NCI-H446 treated with DMSO at 0.1 percent for 48 hours (cell line): ENCODE measurements at regions not wholly inside any gene's neighbourhood (a gene's known extent, or its start where the extent isn't known, plus 50 kb on each side); places are given as distances from the start of the nearest gene placed in this dataset.
"Not testable (repeated sequence)": the region's sequence is repeated elsewhere in the genome, so short reads cannot be mapped to it uniquely, and the experiment has no call there.

ENCODE experiments used
- DNase-seq: peaks from one replicate; lab custom pipeline; 2025; lab: John Stamatoyannopoulos, UW

DNA sequence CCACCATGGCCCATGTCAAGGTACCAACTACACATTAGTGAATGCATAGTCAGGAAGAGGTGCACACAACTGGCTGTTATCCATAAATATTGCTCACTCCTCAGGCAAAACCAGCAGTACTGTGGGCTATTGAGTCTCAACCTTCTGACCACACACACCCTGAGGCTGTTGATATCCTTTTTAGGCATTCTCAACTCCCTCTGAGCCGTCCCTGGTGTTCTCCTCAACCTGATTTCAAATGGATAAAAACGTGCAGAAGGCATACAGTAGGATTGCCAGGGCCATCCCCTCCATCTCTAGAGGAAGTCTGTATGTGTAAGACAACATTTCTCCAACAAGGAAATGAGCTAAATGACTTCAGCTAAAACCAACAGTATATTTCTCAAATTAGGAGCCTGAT lies 98.7 kb upstream of the KLHL13 start:
- no peak for DNase-seq

DNA sequence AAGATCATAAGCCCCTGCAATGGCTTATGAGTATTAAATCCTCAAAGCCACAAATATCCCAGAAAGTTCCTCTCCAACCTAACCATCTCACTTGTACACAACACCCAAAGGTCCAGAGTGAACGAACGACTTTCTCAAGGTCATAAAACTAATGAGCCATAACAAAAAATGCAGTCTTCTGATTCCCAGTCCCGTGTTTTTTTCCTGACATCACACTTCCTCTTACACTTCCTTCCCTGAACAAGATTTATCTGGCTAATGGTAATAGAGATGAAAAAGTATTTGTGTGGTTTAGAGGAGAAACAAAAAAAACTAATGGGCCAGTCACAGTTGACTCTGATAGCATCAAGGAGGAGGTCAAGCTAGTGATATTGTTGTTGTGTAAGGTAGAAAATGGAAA lies 99.5 kb upstream of the KLHL13 start:
- DNase-seq: no peak

DNA sequence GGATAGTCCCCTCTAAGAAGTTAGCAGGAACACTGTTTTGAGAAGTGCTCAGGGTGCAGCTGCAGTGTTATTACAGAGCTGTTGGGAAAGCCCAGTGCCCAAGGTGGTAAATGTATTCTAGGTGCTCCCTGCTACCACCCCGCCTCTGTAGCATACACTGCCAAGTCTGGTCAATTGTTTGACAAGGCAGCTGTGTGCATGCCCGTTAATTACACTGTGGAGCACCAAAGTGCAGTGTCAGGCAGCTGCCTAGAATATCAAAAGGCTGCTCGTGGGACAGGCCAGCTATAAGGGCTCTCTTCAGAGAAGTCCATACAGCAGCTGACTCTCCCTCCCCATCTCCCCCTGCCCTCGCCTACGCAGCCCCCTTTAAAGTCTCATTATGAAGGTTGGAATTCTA lies 99.9 kb upstream of the KLHL13 start:
- no peak for DNase-seq

DNA sequence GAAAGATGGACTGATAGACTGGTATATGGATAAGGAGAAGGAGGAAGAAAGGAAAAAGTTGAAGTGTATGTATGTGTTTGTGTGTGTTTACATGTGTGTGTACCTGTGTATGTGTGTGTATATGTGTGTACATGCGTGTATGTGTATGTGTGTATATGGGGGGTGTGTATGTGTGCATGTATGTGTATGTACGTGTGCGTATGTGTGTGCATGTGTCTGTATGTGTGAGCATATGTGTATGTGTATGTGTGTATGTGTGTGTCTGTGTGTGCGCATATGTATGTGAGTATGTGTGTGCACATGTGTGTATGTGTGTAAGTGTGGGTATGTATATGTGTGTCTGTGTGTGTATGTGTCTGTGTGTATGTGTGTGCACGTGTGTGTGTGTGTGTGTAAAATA lies 101.5 kb upstream of the KLHL13 start:
- DNase-seq: no peak

DNA sequence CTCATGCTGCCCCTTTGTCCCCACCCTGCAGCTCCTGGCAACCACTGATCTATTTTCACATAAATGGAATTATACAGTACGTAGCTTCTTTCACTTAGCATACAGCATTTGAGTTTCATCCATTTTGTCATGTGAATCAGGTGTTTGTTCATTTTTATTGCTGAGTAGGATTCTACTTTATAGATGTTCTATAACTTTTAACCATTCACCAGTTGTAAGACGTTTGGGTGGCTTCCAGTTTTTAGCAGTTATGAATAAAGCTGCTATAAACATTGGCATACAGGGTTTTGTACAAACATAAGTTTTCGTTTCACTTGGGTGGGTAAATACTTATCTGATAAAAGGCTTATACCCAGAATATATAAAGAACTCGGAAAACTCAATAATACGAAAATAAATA lies 102.3 kb upstream of the KLHL13 start:
- DNase-seq: no peak

DNA sequence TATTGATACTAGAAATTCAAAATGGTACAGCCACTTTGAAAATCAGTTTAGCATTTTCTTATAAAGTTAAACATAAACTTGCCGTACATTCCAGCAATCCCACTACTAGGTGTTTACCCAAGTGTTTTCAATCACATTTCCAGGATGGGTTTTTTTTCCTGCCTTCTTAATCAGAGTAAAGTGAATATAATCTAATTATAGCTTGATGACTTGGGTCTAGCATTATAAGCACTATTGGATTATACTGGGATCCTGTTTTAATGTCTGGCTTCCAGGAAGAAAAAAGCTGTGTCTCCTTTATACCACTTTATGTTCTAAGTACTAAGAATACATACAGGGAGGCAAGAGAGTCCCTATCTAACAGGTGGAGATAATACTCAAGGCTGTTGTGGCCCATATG lies 103.3 kb upstream of the KLHL13 start:
- DNase-seq: no peak

DNA sequence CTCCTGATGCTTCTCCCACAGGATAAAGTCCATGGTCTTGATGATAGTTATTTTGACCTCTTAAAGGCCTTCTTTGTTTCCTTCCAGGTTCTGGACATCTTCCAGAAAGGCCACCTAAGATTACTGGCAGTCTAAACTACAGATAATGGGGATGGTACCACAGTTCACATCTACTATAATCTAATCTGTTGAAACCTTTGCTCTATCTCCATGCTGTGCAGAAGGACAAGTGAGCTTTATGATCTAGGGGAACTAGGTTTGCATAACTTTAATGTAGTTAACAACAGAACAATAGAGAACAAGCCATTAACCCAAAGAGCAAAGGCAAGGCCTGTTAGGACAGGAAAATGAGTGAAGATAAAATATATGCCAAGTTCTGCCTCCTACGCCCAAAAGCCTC lies 103.9 kb upstream of the KLHL13 start:
- DNase-seq: no peak

DNA sequence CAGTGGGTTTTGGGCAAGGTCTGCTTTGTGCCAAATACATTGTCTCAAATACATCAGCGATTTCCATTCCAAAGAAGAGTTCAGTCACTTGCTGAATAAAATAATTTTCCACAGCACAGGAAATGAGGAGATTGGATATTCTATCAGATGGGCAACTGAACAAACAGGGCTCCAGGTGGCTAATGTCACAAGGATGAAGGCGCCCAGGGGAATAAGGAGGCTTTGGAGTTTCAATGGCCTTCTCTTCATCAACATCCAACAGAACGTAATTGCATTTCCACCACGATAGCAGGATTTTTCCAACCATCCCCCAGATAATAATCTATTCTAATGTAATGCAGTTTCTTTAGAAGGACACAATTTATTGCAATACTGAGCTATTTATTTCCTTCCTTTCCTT lies 104.7 kb upstream of the KLHL13 start:
- no peak for DNase-seq

DNA sequence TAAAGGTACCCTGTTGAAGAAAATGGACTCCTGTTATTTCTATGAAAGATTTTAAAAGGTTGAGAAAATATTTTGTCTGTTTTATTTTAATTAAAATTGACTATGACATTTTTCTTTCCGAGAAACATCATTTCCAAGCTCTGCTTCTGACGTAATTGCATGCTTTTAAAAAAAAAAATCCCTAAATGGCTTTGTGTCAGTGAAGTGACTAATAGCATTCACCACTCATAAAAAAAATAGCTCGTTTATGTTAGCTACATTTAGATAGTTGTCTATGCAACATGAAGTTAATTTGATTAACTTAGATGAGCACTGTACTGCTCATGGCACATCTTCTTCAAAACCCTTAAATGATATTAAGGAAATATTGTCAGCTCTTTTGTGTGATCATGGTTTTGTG lies 105.1 kb upstream of the KLHL13 start:
- DNase-seq: no peak

DNA sequence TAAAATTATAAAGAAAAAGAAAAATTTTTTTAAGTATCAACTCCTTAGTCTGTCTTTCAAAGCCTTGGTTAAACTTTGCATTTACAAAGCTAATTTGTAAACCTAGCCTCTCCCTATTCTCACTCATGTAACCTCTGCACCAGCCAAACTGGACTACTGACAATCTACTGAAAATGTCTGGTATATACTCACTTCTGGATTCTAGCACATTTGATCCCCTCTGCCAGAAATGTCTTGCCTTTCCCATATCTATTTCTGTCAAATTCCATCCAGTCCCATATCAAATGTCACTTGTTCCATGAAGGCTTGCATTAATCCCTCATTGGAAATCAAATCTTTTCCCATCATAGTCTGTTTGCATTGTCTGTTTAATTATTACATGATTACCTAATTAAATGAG lies 105.8 kb upstream of the KLHL13 start:
- DNase-seq: no peak

DNA sequence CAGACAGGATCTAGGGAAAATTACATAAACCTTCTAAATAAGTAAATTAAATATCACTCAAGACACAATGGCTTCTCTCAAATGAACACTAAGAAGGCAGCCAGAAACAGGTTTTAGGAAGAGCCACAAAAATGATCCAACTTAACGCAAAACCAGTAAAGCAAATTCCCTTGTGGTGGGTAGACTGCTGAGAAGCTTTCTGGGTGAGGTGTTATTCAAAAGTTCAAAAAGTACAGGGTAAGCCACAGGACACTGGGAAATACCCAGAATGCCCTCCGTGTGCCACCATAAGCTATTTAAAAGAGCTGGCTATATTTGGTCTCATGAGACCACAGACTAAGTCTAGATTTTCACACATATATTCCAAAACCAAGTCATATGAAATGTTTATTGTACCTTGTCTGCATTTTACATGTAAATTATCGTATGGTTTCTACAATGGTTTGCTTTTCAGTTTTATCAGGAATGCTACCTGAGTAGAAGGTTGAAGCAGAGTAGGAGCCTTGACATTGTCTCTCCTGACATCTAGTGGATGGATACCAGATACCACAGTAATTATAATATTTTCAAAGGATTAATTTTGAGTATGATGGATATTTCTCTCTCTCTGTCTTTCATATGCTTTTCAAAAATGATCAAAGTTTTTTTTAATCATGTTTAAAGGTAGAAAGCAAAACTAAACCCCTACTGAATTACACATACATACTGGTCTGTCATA lies 109.3 kb upstream of the KLHL13 start:
- DNase-seq: no peak

DNA sequence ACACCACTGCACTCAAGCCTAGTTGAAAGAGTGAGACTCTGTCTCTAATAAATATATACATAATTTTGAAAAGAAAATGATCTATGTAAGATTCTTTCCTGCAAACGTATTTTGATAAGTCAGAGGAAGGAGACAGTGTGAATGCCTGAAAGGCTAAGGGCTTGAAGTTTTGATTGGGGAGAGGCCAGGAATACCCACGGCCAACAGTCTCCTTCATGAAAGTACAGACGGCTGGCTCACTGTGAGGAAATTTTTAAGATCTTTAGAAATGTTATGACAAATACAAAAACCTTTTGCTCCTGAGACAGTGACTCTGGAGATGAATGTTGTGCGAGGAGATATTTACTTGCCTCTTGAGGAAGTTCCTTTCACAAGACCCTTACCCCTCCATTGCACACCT lies 111.4 kb upstream of the KLHL13 start:
- no peak for DNase-seq

DNA sequence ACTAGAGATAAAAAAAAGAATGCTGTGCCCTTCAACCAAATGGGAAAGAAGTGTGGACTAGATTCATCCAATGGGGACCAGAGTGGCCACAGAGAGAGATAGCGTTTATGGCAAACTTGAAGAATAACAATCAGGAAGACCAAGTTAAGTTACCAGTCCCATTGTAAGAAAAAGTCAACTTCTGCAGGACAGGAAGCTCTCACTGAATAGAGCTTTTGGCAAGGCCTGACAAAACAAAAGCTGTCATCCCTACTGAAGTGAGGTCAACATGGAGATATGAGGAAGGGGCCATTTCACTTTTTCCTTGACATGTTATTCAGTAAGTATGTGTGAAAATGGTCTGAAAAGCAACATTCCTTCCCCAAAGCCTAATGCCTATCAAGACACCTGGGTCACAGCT lies 111.8 kb upstream of the KLHL13 start:
- DNase-seq: no peak

DNA sequence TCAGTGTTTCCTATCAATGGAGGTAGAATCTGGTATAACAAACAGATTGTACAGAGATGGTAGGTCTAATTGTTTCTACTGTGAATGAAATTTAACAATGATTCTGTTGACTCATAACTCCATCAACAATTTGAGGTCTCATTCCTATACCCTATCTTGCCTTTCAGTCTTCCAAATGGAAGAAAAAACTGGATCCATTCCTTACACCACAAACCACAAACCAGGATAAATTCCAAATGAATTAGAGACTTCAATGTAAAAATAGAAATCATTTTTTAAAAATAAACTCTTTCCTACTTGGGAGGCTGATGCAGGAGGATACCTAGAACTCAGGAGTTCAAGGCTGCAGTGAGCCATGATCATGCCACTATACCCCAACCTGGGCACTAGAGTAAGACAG lies 114.4 kb upstream of the WDR44 start:
- DNase-seq: no peak

DNA sequence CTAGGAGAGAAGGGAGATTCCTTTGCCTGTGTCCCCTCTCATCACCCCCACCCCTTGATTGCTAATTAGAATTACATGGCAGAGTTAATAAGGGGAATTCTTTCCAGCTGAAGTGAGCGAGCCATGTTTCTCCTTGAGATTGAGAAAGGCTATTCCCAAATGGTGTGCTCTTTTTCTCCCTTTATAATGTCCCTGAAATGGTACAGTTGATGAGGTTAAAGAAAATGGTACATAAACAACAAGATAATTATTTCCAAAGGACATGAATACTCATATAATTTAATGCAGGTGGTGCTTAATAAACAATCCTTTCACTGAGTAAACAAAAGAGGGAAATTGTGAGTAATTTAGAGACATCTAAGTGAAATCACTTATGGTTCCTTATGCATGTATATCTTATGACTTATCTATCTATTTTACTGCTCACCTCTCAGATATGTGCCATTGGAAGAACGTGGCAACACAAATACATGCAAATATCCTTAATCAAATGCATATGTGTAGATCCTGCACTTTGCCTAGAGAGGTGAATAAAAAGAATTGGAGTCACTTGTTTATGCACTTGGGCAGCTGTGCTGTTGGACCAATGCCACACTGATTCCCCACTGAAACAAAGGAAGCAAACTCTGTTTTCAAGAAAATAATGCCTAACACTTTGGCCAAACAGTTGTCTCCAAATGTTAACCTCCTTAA lies 106.6 kb upstream of the WDR44 start:
- DNase-seq: no peak

DNA sequence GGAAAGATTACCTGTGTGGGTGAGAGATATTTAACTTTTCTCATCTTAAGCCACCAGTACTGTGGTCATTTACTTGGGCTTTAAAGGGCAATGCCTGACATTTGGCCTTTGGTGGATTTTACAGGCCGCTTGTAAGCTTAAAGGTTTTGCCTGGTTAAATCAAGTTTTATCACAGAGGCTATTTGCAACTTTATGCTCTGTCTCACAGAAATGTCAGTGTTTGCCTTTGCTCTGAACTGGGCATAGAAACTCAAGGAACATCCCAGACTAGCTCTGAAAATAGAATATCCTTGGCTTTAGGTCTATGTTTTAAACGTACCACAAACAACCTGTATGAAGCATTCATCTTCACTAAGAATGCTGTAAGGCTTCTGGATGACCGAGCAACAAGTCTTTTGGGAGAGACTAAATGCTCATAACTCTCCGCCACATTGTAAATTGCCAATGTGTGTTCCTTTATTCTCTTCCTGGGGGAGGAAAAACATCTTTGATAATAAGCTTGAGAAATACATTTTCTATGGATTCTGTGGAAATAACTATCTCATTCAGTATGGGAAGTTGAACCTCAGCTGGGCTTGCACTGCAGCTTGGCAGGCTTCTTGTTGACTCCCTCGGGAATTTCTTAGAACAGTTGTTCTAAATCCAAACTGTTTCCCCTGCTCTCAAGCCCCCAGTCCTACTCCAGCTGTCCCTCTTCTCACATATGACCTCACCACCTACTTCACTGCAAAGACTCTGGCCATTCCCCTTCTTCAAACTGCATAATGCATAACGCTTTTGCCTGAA lies 105.8 kb upstream of the WDR44 start:
- DNase-seq: peak; percentile 55

DNA sequence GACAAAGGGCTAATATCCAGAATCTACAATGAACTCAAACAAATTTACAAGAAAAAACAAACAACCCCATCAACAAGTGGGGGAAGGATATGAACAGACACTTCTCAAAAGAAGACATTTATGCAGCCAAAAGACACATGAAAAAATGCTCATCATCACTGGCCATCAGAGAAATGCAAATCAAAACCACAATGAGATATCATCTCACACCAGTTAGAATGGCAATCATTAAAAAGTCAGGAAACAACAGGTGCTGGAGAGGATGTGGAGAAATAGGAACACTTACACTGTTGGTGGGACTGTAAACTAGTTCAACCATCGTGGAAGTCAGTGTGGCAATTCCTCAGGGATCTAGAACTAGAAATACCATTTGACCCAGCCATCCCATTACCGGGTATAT lies 98.9 kb upstream of the WDR44 start:
- DNase-seq: not testable (repeated sequence)

DNA sequence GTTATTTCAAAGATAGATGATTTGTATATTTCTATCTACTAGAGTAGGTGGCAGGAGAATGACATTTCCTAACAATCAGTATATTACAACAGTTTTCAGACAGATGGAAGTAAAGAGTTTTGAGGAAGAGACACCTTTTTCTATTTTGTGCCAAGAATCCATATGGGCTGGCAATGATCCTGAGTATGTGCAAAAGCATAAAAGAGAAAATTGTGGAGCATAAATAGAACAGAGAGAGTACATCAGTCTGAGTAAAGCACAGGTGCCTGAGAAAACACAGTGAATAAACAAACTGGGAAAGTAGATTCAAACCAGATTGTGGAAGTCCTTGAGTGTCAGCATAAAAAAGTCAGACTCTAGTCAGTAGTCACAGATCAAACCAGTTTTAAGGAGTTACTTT lies 96.8 kb upstream of the WDR44 start:
- peak; percentile 3 for DNase-seq

DNA sequence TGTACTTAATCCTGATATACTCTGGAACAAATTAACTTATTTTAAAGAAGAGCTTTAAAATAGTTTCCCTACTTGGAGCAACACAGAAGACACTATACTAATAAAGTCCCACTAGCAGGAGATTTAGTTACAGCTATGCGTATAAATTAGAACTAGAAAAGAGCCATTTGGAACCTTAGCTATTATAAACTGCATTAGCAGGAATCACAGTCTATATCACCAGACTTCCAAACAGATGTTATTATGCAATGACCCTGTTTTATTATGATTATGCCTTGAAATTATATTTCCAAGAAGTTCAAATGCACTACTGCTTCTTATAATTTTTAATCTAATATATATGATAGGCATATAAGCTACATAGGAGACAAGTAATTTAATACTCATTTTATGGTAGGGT lies 95.5 kb upstream of the WDR44 start:
- DNase-seq: no peak

DNA sequence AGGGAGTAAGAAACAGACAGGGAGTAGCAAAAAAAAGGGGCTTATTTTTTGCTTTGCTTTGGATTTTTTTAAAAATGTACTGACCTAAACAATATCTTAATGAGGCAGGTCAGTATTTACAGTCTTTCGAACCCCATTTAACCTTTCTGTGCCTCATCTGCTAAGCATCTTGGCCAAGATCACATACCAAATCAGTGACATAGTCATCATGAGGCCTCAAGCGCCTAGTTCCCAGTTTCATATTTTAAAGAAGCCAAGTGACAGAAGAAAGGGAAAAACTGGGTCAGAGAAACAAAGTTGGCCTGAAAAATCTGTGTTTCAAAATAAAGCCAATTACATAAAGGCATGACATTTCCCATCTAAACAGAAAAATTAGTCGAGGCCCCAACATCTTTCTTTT lies 94.6 kb upstream of the WDR44 start:
- DNase-seq: no peak

DNA sequence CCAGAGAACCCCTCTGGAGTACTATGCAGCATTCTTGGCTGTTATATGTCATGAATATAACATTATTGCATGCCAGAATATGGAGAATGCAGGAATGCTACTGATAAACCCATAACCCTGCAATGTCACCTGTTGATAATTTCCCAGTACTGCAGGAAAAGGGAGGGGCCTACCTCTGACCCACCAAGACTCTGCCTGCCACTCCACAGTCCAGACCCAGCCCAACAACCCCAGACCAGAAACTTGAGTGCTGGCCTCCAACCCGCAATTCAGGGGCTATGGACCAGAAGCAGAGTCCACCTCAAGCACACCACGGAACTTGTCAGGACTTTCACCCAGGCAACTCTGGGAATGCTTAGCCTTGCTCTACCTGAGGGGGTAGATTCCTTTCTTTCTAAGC lies 92.9 kb upstream of the WDR44 start:
- no peak for DNase-seq

DNA sequence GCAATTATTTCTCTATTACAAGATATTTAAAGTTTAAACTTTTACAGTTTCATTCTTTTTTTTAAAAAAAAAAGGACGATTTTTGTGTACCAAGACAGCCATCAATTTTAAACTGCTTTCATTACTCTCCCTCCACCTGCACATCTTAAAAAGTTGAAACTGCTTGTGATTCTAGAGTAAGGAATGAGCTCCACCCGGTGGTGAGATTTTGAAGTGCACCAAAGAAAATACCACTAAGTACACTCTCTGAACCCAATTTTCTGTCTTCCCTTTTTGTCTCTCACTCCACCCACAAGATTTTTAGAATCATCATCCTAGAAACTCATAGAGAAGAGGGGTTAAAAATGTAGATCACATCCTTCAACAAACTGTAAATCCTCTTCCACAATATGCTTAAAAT lies 91.3 kb upstream of the WDR44 start:
- DNase-seq: peak; percentile 6

DNA sequence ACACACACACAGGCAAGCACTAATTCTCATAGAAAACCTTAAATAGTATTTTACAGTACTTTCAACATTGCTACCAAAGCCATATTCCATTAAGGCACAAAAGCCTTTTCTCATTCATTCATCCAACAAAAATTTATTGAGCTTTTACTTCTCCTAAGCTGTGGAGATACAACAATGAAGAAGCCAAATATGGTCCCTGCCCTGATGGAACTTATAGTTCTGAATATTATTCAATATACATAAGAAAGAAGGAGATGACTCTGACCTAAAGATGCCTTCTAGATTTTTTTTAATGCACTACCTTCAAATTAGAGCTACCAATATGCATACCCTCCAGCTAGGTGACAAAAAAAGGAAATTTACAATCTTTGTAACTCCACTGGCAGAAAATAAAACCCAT lies 90.0 kb upstream of the WDR44 start:
- DNase-seq: no peak
